GM10266 (cell line): ENCODE measurements at regions not wholly inside any gene's neighbourhood (a gene's known extent, or its start where the extent isn't known, plus 50 kb on each side); places are given as distances from the start of the nearest gene placed in this dataset.
"Not testable (repeated sequence)": the region's sequence is repeated elsewhere in the genome, so short reads cannot be mapped to it uniquely, and the experiment has no call there.

ENCODE experiments used
- DNase-seq: peaks from one replicate; pipeline ENCODE4 v3.0.0; 2012; ENCODE audit errors: extremely low spot score
- TF ChIP-seq, protein P1 (sequence below): IDR thresholded peaks from 2 replicates; pipeline ENCODE4 v1.5.1; 2012; ENCODE audit warnings: mild to moderate bottlenecking, low read depth; ENCODE audit not compliant: control insufficient read depth, insufficient read depth; ENCODE audit errors: missing control alignments

DNA sequence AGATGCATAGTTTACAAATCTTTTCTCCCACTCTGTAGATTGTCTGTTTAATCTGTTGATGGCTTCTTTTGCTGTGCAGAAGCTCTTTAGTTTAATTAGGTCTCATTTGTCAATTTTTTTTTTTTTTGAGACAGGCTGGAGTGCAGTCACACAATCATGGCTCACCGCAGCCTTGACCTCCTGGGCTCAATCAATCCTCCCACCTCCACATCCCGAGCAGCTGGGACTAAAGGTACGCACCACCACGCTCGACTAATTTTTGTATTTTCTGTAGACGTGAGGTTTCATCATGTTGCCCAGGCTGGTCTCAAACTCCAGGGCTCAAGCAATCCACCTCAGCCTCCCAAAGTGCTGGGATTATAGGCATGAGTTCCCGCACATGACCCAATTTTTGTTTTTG lies 1655.8 kb downstream of the REEP3 start:
- no peak for DNase-seq
- TF ChIP-seq, protein P1, sequence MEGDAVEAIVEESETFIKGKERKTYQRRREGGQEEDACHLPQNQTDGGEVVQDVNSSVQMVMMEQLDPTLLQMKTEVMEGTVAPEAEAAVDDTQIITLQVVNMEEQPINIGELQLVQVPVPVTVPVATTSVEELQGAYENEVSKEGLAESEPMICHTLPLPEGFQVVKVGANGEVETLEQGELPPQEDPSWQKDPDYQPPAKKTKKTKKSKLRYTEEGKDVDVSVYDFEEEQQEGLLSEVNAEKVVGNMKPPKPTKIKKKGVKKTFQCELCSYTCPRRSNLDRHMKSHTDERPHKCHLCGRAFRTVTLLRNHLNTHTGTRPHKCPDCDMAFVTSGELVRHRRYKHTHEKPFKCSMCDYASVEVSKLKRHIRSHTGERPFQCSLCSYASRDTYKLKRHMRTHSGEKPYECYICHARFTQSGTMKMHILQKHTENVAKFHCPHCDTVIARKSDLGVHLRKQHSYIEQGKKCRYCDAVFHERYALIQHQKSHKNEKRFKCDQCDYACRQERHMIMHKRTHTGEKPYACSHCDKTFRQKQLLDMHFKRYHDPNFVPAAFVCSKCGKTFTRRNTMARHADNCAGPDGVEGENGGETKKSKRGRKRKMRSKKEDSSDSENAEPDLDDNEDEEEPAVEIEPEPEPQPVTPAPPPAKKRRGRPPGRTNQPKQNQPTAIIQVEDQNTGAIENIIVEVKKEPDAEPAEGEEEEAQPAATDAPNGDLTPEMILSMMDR: no peak

DNA sequence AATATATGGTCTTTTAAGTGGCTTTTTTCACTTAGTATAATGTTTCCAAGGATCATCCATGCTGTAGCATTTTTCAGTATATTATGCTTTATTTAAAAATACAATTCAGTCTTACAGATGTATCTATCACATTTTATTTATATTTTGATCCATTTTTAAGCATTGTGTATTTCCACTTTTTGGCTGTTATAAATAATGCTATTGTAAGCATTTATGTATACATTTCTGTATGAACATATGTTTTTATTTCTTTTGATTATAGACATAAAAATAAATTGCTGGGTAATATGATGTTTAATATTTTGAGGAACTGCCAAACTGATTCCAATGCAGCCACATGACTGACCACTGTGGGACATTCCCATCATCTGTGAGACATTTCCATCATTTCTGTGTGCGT lies 1662.0 kb downstream of the REEP3 start:
- TF ChIP-seq, protein P1: no peak
- DNase-seq: no peak

DNA sequence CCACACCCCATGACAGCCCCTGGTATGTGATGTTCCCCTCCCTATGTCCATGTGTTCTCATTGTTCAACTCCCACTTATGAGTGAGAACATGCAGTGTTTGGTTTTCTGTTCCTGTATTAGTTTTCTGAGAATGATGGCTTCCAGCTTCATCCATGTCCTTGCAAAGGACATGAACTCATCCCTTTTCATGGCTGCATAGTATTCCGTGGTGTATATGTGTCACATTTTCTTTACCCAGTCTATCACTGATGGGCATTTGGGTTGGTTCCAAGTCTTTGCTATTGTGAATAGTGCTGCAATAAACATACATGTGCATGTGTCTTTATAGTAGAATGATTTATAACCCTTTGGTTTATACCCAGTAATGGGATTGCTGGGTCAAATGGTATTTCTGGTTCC lies 1665.5 kb downstream of the REEP3 start:
- DNase-seq: not testable (repeated sequence)

DNA sequence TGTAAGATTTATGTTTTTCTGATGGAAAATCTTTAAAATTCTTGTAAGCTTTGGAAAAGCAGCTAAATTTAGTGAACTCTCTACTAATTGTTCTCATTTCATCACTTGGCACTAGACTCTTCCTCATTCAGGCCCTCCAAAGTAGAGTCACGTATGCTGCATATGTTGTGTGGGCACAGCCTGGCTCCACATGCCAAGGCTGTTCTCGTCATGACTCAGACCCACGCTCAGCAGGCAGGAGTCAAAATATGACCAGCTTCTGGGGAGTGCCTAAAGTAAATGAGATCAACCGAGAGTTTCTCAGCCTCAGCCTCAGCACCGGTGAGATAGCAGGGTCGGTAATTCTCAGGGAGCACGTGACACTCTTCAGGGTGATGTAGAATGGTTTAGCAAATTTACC lies 1672.9 kb downstream of the REEP3 start:
- TF ChIP-seq, protein P1: no peak
- DNase-seq: no peak

GRCh38 chr10:65194555-65194954 lies 1673.4 kb downstream of the REEP3 start:
- TF ChIP-seq, protein P1: no peak

GRCh38 chr10:65196111-65196510 lies 1674.9 kb downstream of the REEP3 start:
- DNase-seq: no peak
- TF ChIP-seq, protein P1: no peak

More at GRCh38 chr10:65194555-65194954, 1673.4 kb downstream of the REEP3 start:
- no peak for DNase-seq

DNA sequence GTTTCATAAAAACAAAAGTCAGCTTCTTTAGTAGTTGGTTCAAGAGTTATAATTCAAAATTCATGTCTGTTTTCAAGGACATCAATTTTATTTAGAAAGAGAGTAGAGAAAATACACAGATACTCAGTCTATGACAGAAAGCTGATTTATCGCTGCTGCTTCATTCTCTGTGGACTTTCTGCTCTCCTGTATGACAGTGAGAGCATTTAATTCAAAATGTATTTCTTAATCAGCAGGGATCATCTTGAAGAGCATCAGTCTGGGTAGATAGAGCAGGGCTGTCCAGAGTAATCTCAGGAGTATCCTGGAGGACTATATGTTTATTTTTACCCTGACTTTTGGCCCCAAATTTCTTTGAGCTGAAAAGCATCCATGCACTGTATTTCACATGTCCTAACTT lies 1676.7 kb downstream of the REEP3 start:
- DNase-seq: no peak

DNA sequence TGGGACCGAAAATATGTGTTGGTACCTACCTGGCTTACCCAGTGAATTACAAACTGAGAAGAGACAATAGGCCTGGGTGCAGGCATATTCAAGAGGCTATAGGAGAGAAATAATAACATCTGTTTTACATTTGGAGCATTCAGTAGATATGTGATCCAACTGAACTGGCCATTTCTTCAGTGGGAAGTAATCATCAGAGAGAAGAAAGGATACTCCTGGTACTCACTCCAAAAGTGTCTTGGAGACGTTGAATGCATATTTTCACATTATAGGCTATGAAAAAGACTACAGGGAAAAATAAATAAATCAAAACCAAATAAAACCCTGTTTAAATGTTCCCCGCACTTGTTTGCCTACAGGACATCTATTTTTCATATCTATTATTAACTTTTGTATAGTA lies 1680.3 kb downstream of the REEP3 start:
- DNase-seq: no peak
- TF ChIP-seq, protein P1: no peak

More for the DNA sequence above, 1676.7 kb downstream of the REEP3 start:
- TF ChIP-seq, protein P1: no peak
